ENCODE measurements at regions not wholly inside any gene's neighbourhood (a gene's known extent, or its start where the extent isn't known, plus 50 kb on each side); places are given as distances from the start of the nearest gene placed in this dataset.

- ATAC-seq: no peak
- H3K9me3 ChIP-seq: no peaks in the 10 kb centered on the region
- H3K36me3 ChIP-seq (replicated peaks in 1 of 2; ENCODE audit: insufficient read depth in 1 of 2, low read depth in 2 of 2): no peaks in the 10 kb centered on the region
- no peaks in the 10 kb centered on the region for H3K4me1 ChIP-seq
- no peak overlapping the region for H3K4me3 ChIP-seq
- WGBS, 2 donors: 71 to 75% methylated on average over 11 of the region's 11 CpGs
- no peak for DNase-seq
- TF ChIP-seq CTCF (IDR thresholded peaks at IDR 0.05) (no peak), POLR2A (IDR thresholded peaks at IDR 0.05) (no peak)
- intact Hi-C loops (cut with DNase I): no loop called here
- no peaks in the 10 kb centered on the region for H3K27me3 ChIP-seq
- no peak overlapping the region for H3K27ac ChIP-seq
These were observed 307.5 kb upstream of the SALL1 start for GRCh38 chr16:51458356-51459140.

- intact Hi-C loops (cut with DNase I): no loop called here
- no peak for DNase-seq
- WGBS, 2 donors: 52 to 67% methylated on average over 7 of the region's 7 CpGs
- Histone ChIP-seq H3K4me3 (no peak overlapping the region), H3K27me3 (no peaks in the 10 kb centered on the region), H3K36me3 (replicated peaks in 1 of 2; ENCODE audit: insufficient read depth in 1 of 2, low read depth in 2 of 2) (no peaks in the 10 kb centered on the region), H3K4me1 (no peaks in the 10 kb centered on the region), H3K27ac (no peak overlapping the region), H3K9me3 (no peaks in the 10 kb centered on the region)
- ATAC-seq: no peak
- TF ChIP-seq POLR2A (IDR thresholded peaks at IDR 0.05) (no peak), CTCF (IDR thresholded peaks at IDR 0.05) (no peak)
These were observed 306.7 kb upstream of the SALL1 start for GRCh38 chr16:51457775-51458174.

GRCh38 chr16:51455398-51455797 lies 304.3 kb upstream of the SALL1 start:
- TF ChIP-seq CTCF (IDR thresholded peaks at IDR 0.05) (no peak), POLR2A (IDR thresholded peaks at IDR 0.05) (no peak)
- intact Hi-C loops (cut with DNase I): no loop called here
- Histone ChIP-seq H3K4me3 (no peak overlapping the region), H3K36me3 (replicated peaks in 1 of 2; ENCODE audit: insufficient read depth in 1 of 2, low read depth in 2 of 2) (no peaks in the 10 kb centered on the region), H3K27me3 (no peaks in the 10 kb centered on the region), H3K27ac (no peak overlapping the region), H3K4me1 (no peaks in the 10 kb centered on the region), H3K9me3 (no peaks in the 10 kb centered on the region)
- ATAC-seq (no peak), DNase-seq (no peak)
- WGBS, 2 donors: 79 to 94% methylated on average over 1 of the region's 1 CpG

- Histone ChIP-seq H3K9me3 (no peaks in the 10 kb centered on the region), H3K4me3 (no peak overlapping the region), H3K4me1 (no peaks in the 10 kb centered on the region), H3K27ac (no peak overlapping the region), H3K36me3 (replicated peaks in 1 of 2; ENCODE audit: insufficient read depth in 1 of 2, low read depth in 2 of 2) (no peaks in the 10 kb centered on the region), H3K27me3 (no peaks in the 10 kb centered on the region)
- intact Hi-C loops (cut with DNase I): no loop called here
- 76 to 100% methylated on average over 1 of the region's 1 CpG for WGBS, 2 donors
- TF ChIP-seq CTCF (IDR thresholded peaks at IDR 0.05): no peak
- ATAC-seq: no peak
- no peak for DNase-seq
These were observed 302.2 kb upstream of the SALL1 start for GRCh38 chr16:51453251-51453650.

- DNase-seq (no peak), ATAC-seq (no peak)
- 43 to 53% methylated on average over 3 of the region's 3 CpGs for WGBS, 2 donors
- Histone ChIP-seq H3K4me1 (no peaks in the 10 kb centered on the region), H3K9me3 (no peaks in the 10 kb centered on the region), H3K36me3 (replicated peaks in 1 of 2; ENCODE audit: insufficient read depth in 1 of 2, low read depth in 2 of 2) (no peaks in the 10 kb centered on the region), H3K27ac (no peak overlapping the region), H3K27me3 (no peaks in the 10 kb centered on the region), H3K4me3 (no peak overlapping the region)
- no peak for TF ChIP-seq POLR2A (IDR thresholded peaks at IDR 0.05)
- no peak for TF ChIP-seq CTCF (IDR thresholded peaks at IDR 0.05)
- intact Hi-C loops (cut with DNase I): no loop called here
These were observed 299.8 kb upstream of the SALL1 start for GRCh38 chr16:51450909-51451308.
